Astrocyte (in vitro differentiated cells and primary cell): ENCODE measurements at regions not wholly inside any gene's neighbourhood (a gene's known extent, or its start where the extent isn't known, plus 50 kb on each side); places are given as distances from the start of the nearest gene placed in this dataset.

ENCODE experiments used
- DNase-seq: peaks from one replicate; pipeline ENCODE4 v3.0.0-alpha.2; 2010; ENCODE audit warnings: low read depth
- FAIRE-seq: peaks from 2 replicates; lab custom pipeline; 2011; peaks lifted over from hg19 to GRCh38; lab: Jason Lieb, UNC
- H2AFZ ChIP-seq: 2 replicates; pipeline ENCODE4 v1.6.0; 2012; ENCODE audit warnings: low read depth, low read length, inconsistent platforms
- H3K27ac ChIP-seq: 2 replicates; pipeline ENCODE4 v1.5.1; 2011; ENCODE audit warnings: low read depth, low read length, inconsistent platforms
- H3K27me3 ChIP-seq: 2 replicates; pipeline ENCODE4 v1.6.0; 2011; ENCODE audit warnings: low read length, inconsistent platforms; ENCODE audit not compliant: insufficient read depth
- H3K36me3 ChIP-seq: 2 replicates; pipeline ENCODE4 v1.5.1; 2011; ENCODE audit warnings: low read length, inconsistent platforms; ENCODE audit not compliant: insufficient read depth
- H3K4me1 ChIP-seq: 2 replicates; pipeline ENCODE4 v1.5.1; 2011; ENCODE audit warnings: low read length, inconsistent platforms; ENCODE audit not compliant: insufficient read depth
- H3K4me2 ChIP-seq: 2 replicates; pipeline ENCODE4 v1.6.0; 2012; ENCODE audit warnings: low read length, inconsistent platforms
- H3K4me3 ChIP-seq: 2 replicates; pipeline ENCODE4 v1.5.1; 2011; ENCODE audit warnings: low read depth, mild to moderate bottlenecking, low read length, inconsistent platforms; ENCODE audit not compliant: insufficient read depth
- H3K79me2 ChIP-seq: 2 replicates; pipeline ENCODE4 v1.6.0; 2012; ENCODE audit warnings: mild to moderate bottlenecking, low read length, inconsistent platforms; ENCODE audit not compliant: insufficient read depth
- H3K9ac ChIP-seq: 2 replicates; pipeline ENCODE4 v1.6.0; 2012; ENCODE audit warnings: mild to moderate bottlenecking, low read length, inconsistent platforms
- H3K9me3 ChIP-seq: 2 replicates; pipeline ENCODE4 v1.5.1; 2012; ENCODE audit warnings: low read depth, mild to moderate bottlenecking, low read length, inconsistent platforms; ENCODE audit not compliant: insufficient read depth
- H4K20me1 ChIP-seq: 2 replicates; pipeline ENCODE4 v1.6.0; 2012; ENCODE audit warnings: low read length, inconsistent platforms; ENCODE audit not compliant: insufficient read depth
- H3K27ac Mint-ChIP-seq: one replicate; pipeline ENCODE4 v1.8.0; 2021; ENCODE audit warnings: mild to moderate bottlenecking, mixed read lengths; ENCODE audit not compliant: unreplicated experiment
- H3K27me3 Mint-ChIP-seq: one replicate; pipeline ENCODE4 v1.8.0; 2021; ENCODE audit warnings: low read depth, mixed read lengths; ENCODE audit not compliant: unreplicated experiment
- H3K36me3 Mint-ChIP-seq: one replicate; pipeline ENCODE4 v1.8.0; 2021; ENCODE audit warnings: low read depth, mixed read lengths; ENCODE audit not compliant: unreplicated experiment
- H3K4me1 Mint-ChIP-seq: one replicate; pipeline ENCODE4 v1.8.0; 2021; ENCODE audit warnings: low read depth, mixed read lengths; ENCODE audit not compliant: unreplicated experiment
- H3K4me3 Mint-ChIP-seq: one replicate; pipeline ENCODE4 v1.8.0; 2021; ENCODE audit warnings: mild to moderate bottlenecking, moderate library complexity, mixed read lengths; ENCODE audit not compliant: unreplicated experiment
- H3K9me3 Mint-ChIP-seq: one replicate; pipeline ENCODE4 v1.8.0; 2021; ENCODE audit warnings: mild to moderate bottlenecking, mixed read lengths; ENCODE audit not compliant: unreplicated experiment
- EZH2 ChIP-seq: IDR thresholded peaks from 2 replicates; pipeline ENCODE4 v1.6.1; 2012; ENCODE audit warnings: mild to moderate bottlenecking, low read length, inconsistent platforms; ENCODE audit not compliant: insufficient read depth
- TF ChIP-seq, protein P1 (sequence below): IDR thresholded peaks from 2 replicates; pipeline ENCODE4 v1.5.1; 2011; ENCODE audit warnings: low read depth, mild to moderate bottlenecking, inconsistent platforms, low read length, moderate library complexity; ENCODE audit not compliant: insufficient read depth

GRCh38 chr9:25505644-25506043, 172.6 kb downstream of the TUSC1 start:
- Histone ChIP-seq H3K4me2 (no peak overlapping the region), H3K79me2 (no peaks in the 10 kb centered on the region), H3K9me3 (no peaks in the 10 kb centered on the region), H3K36me3 (no peaks in the 10 kb centered on the region), H2AFZ (no peak overlapping the region), H3K9ac (no peak overlapping the region), H3K4me3 (no peak overlapping the region), H4K20me1 (no peaks in the 10 kb centered on the region), H3K27ac (no peak overlapping the region), H3K27me3 (no peaks in the 10 kb centered on the region), H3K4me1 (no peaks in the 10 kb centered on the region)
- no peaks in the 10 kb centered on the region for H3K27me3 Mint-ChIP-seq
- DNase-seq (no peak), FAIRE-seq (no peak)
- no peak for TF ChIP-seq EZH2
- TF ChIP-seq, protein P1, sequence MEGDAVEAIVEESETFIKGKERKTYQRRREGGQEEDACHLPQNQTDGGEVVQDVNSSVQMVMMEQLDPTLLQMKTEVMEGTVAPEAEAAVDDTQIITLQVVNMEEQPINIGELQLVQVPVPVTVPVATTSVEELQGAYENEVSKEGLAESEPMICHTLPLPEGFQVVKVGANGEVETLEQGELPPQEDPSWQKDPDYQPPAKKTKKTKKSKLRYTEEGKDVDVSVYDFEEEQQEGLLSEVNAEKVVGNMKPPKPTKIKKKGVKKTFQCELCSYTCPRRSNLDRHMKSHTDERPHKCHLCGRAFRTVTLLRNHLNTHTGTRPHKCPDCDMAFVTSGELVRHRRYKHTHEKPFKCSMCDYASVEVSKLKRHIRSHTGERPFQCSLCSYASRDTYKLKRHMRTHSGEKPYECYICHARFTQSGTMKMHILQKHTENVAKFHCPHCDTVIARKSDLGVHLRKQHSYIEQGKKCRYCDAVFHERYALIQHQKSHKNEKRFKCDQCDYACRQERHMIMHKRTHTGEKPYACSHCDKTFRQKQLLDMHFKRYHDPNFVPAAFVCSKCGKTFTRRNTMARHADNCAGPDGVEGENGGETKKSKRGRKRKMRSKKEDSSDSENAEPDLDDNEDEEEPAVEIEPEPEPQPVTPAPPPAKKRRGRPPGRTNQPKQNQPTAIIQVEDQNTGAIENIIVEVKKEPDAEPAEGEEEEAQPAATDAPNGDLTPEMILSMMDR = no peak
- no peaks in the 10 kb centered on the region for H3K4me1 Mint-ChIP-seq
- peaks cover 6% of the 10 kb centered on the region for H3K9me3 Mint-ChIP-seq
- no peaks in the 10 kb centered on the region for H3K36me3 Mint-ChIP-seq
- no peak overlapping the region for H3K27ac Mint-ChIP-seq
- no peak overlapping the region for H3K4me3 Mint-ChIP-seq

DNA sequence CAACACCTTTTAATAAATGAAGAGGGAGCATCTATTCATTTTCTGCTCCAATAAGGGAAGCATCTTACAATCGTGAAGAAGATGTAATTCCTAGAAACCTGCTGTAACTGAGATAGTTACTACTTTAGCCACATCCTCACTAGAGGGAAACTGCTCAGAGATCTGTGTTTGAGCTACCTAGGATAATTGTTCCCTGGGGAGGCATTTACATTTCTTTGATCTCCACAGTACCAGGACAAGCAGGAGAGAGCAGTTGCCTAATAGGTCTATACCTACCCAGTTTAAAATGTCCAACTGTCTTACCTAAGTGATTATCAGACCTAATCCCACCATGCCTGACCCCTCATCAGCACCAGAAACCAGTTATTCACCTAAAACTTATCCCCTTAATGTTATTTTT, 196.9 kb downstream of the TUSC1 start:
- DNase-seq = no peak
- Mint-ChIP-seq H3K27ac (no peak overlapping the region), H3K4me3 (no peak overlapping the region), H3K27me3 (peaks cover 2% of the 10 kb centered on the region), H3K9me3 (no peaks in the 10 kb centered on the region), H3K4me1 (no peaks in the 10 kb centered on the region), H3K36me3 (no peaks in the 10 kb centered on the region)
- no peak for TF ChIP-seq EZH2
- TF ChIP-seq, protein P1 = no peak
- Histone ChIP-seq H3K27me3 (no peaks in the 10 kb centered on the region), H3K79me2 (no peaks in the 10 kb centered on the region), H3K36me3 (no peaks in the 10 kb centered on the region), H3K9ac (no peak overlapping the region), H3K27ac (no peak overlapping the region), H3K4me3 (no peak overlapping the region), H3K4me1 (no peaks in the 10 kb centered on the region), H2AFZ (no peak overlapping the region), H3K4me2 (no peak overlapping the region), H4K20me1 (no peaks in the 10 kb centered on the region), H3K9me3 (no peaks in the 10 kb centered on the region)
- no peak for FAIRE-seq

- Mint-ChIP-seq H3K36me3 (no peaks in the 10 kb centered on the region), H3K4me1 (no peaks in the 10 kb centered on the region), H3K27ac (no peak overlapping the region), H3K9me3 (no peaks in the 10 kb centered on the region), H3K4me3 (no peak overlapping the region), H3K27me3 (peaks cover 2% of the 10 kb centered on the region)
- H3K4me1 ChIP-seq = no peaks in the 10 kb centered on the region
- H3K4me3 ChIP-seq = no peak overlapping the region
- H2AFZ ChIP-seq = no peak overlapping the region
- H3K27me3 ChIP-seq = no peaks in the 10 kb centered on the region
- no peak overlapping the region for H3K9ac ChIP-seq
- no peak for FAIRE-seq
- H3K4me2 ChIP-seq = no peak overlapping the region
- TF ChIP-seq, protein P1 = no peak
- no peak for TF ChIP-seq EZH2
- H3K36me3 ChIP-seq = no peaks in the 10 kb centered on the region
- no peaks in the 10 kb centered on the region for H4K20me1 ChIP-seq
- H3K27ac ChIP-seq = no peak overlapping the region
- no peak for DNase-seq
- H3K79me2 ChIP-seq = no peaks in the 10 kb centered on the region
- no peaks in the 10 kb centered on the region for H3K9me3 ChIP-seq
These were observed 197.5 kb downstream of the TUSC1 start for GRCh38 chr9:25480696-25481095.
